Sigmoid colon (tissue), 6 donors: ENCODE measurements at regions not wholly inside any gene's neighbourhood (a gene's known extent, or its start where the extent isn't known, plus 50 kb on each side); places are given as distances from the start of the nearest gene placed in this dataset.

Source experiments
- DNase-seq: peaks from one replicate; pipeline ENCODE4 v3.0.0-alpha.2; 2019
- H3K27ac ChIP-seq, 4 donors: fragments of 200-600 bp; sonication (generic); one replicate each; pipeline ENCODE4 v1.5.1; 2016 to 2019; ENCODE audit warnings: mild to moderate bottlenecking in 1 of 4
- H3K27me3 ChIP-seq, 3 donors: fragments of 200-600 bp; sonication (generic); one replicate each; pipeline ENCODE4 v1.5.1; 2019; ENCODE audit warnings: mild to moderate bottlenecking in 1 of 3
- H3K36me3 ChIP-seq, 4 donors: fragments of 200-600 bp; sonication (generic); one replicate each; pipeline ENCODE4 v1.5.1; 2016 to 2019
- H3K4me1 ChIP-seq, 4 donors: fragments of 200-600 bp; sonication (generic); one replicate each; pipeline ENCODE4 v1.5.1; 2017 to 2019
- H3K4me3 ChIP-seq, 4 donors: fragments of 200-600 bp; sonication (generic); one replicate each; pipeline ENCODE4 v1.5.1; 2017 to 2019; ENCODE audit warnings: mild to moderate bottlenecking in 2 of 4, moderate library complexity in 1 of 4
- H3K9me3 ChIP-seq, 4 donors: fragments of 200-600 bp in 3 of 4; sonication (generic) in 3 of 4; one replicate each; pipeline versions ENCODE4 v1.5.1 to v1.6.1; 2013 to 2019
- EP300 ChIP-seq, 4 donors: sonication (generic); formaldehyde crosslinking; IDR thresholded peaks; one replicate each; pipeline ENCODE4 v1.6.1; 2017; ENCODE audit warnings: antibody characterized with exemption in 4 of 4
- POLR2A ChIP-seq, 2 donors: fragments of 450-650 bp; IDR thresholded peaks; one replicate each; pipeline ENCODE4 v1.6.1; 2016; ENCODE audit warnings: antibody characterized with exemption in 2 of 2, mild to moderate bottlenecking in 2 of 2, moderate library complexity in 2 of 2
- POLR2AphosphoS5 ChIP-seq, 4 donors: sonication (generic); formaldehyde crosslinking; IDR thresholded peaks; one replicate each; pipeline ENCODE4 v1.6.1; 2017; ENCODE audit warnings: antibody characterized with exemption in 4 of 4
- whole genome bisulfite sequencing, 2 donors: extraction: QIAGEN DNeasy Blood & Tissue Kit; methylation state at CpG; one replicate each; pipeline ENCODE4 v1.1.7; 2013; 5-methylcytosine and 5-hydroxymethylcytosine counted together
- intact Hi-C: fragments of 100-400 bp; cut with DNase I; formaldehyde crosslinking; loops from one replicate; pipeline ENCODE4 v1.15.1; 2023
- TF ChIP-seq, protein P1 (sequence below), 4 experiments: fragments of 450-650 bp in 3 of 4; fragments of 200-600 bp in 1 of 4; IDR thresholded peaks; one replicate each; pipeline ENCODE4 v1.5.1; 2016 to 2019; ENCODE audit warnings: antibody characterized with exemption in 4 of 4, mild to moderate bottlenecking in 3 of 4, moderate library complexity in 2 of 4
- donor health status: healthy with polysubstance abuse.
- donor health status: healthy.

DNA sequence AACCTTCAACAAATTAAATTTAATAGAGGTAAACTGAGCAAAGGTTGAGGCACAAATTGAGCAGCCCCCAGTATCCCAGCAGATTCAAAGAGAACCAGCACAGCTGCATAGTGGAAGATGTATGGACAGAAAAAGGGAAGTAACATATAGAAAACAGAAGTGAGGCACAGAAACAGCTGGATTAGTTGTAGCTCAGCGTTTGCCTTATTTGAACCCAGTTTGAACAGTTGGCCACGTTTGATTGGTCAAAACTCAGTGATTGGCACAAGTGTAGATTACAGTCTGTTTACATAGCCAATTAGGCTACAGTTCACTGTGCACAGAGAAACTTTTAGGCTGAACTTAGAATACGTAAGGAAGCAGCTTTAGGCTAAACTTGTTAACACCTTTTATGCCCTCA, 315.5 kb downstream of the RMST start:
- 52 to 75% methylated on average over 3 of the region's 3 CpGs for WGBS, 2 donors
- TF ChIP-seq POLR2A (IDR thresholded peaks at IDR 0.05) (no peak), POLR2AphosphoS5 (IDR thresholded peaks at IDR 0.05) (no peak), EP300 (IDR thresholded peaks at IDR 0.05) (no peak)
- TF ChIP-seq, protein P1, sequence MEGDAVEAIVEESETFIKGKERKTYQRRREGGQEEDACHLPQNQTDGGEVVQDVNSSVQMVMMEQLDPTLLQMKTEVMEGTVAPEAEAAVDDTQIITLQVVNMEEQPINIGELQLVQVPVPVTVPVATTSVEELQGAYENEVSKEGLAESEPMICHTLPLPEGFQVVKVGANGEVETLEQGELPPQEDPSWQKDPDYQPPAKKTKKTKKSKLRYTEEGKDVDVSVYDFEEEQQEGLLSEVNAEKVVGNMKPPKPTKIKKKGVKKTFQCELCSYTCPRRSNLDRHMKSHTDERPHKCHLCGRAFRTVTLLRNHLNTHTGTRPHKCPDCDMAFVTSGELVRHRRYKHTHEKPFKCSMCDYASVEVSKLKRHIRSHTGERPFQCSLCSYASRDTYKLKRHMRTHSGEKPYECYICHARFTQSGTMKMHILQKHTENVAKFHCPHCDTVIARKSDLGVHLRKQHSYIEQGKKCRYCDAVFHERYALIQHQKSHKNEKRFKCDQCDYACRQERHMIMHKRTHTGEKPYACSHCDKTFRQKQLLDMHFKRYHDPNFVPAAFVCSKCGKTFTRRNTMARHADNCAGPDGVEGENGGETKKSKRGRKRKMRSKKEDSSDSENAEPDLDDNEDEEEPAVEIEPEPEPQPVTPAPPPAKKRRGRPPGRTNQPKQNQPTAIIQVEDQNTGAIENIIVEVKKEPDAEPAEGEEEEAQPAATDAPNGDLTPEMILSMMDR (IDR thresholded peaks at IDR 0.05), result no peak
- no peaks in the 10 kb centered on the region for H3K4me1 ChIP-seq
- DNase-seq, result no peak
- H3K27me3 ChIP-seq, result no peaks in the 10 kb centered on the region
- no peaks in the 10 kb centered on the region for H3K36me3 ChIP-seq
- H3K27ac ChIP-seq, result no peak overlapping the region
- intact Hi-C loops, result no loop called here
- H3K9me3 ChIP-seq, result peaks cover 0 to 4% (median 0%) of the 10 kb centered on the region in 4 donors
- H3K4me3 ChIP-seq, result no peak overlapping the region

GRCh38 chr12:97781342-97781741, 318.7 kb downstream of the RMST start:
- H3K4me1 ChIP-seq, result no peaks in the 10 kb centered on the region
- WGBS, 2 donors, result 82 to 83% methylated on average over 5 of the region's 5 CpGs
- intact Hi-C loops, result no loop called here
- no peak overlapping the region for H3K4me3 ChIP-seq
- no peak for DNase-seq
- H3K27me3 ChIP-seq, result no peaks in the 10 kb centered on the region
- peaks cover 0 to 4% (median 0%) of the 10 kb centered on the region in 4 donors for H3K9me3 ChIP-seq
- no peaks in the 10 kb centered on the region for H3K36me3 ChIP-seq
- TF ChIP-seq, protein P1 (IDR thresholded peaks at IDR 0.05), result no peak
- TF ChIP-seq POLR2A (IDR thresholded peaks at IDR 0.05) (no peak), POLR2AphosphoS5 (IDR thresholded peaks at IDR 0.05) (no peak), EP300 (IDR thresholded peaks at IDR 0.05) (no peak)
- H3K27ac ChIP-seq, result no peak overlapping the region

DNA sequence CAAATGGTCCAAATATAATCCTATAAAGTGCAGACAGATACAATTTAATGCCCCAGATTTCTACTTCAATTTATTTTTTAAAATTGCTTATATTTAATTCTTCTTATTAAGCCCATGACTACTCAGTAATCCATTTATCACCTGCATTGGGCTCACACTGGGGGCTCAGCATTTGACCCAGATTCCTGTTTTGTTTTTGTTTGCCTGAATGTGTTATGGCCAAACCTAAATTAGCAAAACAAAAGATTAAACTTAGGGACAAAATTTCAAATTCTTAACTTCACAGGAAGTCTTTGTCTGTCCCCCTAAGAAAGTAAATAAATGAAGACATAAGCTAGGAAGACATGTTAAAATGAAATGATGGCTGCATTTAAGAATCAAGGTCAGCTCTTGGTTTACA, 322.3 kb downstream of the RMST start:
- no peaks in the 10 kb centered on the region for H3K36me3 ChIP-seq
- intact Hi-C loops, result no loop called here
- H3K4me3 ChIP-seq, result no peak overlapping the region
- no peak for TF ChIP-seq POLR2AphosphoS5 (IDR thresholded peaks at IDR 0.05)
- no peak for TF ChIP-seq EP300 (IDR thresholded peaks at IDR 0.05)
- no peak for TF ChIP-seq POLR2A (IDR thresholded peaks at IDR 0.05)
- TF ChIP-seq, protein P1 (IDR thresholded peaks at IDR 0.05), result no peak
- DNase-seq, result no peak
- H3K9me3 ChIP-seq, result no peaks in the 10 kb centered on the region
- H3K27me3 ChIP-seq, result no peaks in the 10 kb centered on the region
- H3K4me1 ChIP-seq, result no peaks in the 10 kb centered on the region
- H3K27ac ChIP-seq, result no peak overlapping the region

DNA sequence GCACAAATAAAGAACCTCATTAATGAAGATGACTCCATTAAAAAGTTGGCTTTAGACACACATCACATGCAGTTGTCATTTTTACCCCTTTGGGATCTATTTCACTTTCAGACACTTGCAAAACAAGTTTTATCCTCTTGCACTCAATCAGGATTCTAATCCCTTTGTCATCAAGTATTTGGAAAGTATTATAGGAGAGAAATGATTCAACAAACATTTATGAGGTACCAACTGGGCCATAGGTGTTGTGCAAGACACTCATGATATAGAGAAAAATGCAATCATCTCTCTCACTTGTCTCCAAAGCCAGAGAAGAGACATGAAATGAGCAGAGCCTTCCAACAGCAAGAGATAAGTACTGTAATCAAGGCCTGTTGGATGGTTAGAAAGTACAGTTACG, 327.7 kb downstream of the RMST start:
- Histone ChIP-seq H3K27ac (no peak overlapping the region), H3K36me3 (no peaks in the 10 kb centered on the region), H3K27me3 (no peaks in the 10 kb centered on the region), H3K9me3 (peaks cover 0 to 4% (median under 1%) of the 10 kb centered on the region in 4 donors), H3K4me3 (no peak overlapping the region), H3K4me1 (no peaks in the 10 kb centered on the region)
- no peak for DNase-seq
- 88 to 92% methylated on average over 1 of the region's 1 CpG for WGBS, 2 donors
- intact Hi-C loops, result no loop called here
- TF ChIP-seq, protein P1 (IDR thresholded peaks at IDR 0.05), result no peak
- no peak for TF ChIP-seq POLR2A (IDR thresholded peaks at IDR 0.05)
- TF ChIP-seq POLR2AphosphoS5 (IDR thresholded peaks at IDR 0.05), result no peak
- TF ChIP-seq EP300 (IDR thresholded peaks at IDR 0.05), result no peak

DNA sequence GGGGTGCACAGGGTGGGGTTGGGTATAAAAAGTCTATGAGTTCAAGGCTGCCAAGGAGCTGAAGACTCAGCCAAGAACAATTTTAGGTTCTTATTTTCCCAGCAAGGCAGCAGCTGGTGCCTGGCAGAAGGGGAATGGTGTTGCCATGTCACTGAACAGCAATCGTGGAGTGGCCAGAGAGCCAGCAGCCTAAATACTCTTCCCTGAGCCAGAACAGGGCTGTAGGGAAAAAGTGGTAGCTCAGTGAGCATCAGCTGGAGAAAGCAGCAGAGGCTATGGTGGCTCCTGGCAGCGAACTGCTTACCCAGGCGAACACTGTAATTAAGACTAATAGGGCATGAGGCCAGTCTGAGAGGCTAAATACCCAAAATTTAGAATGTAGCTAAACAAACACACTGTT, 334.9 kb downstream of the RMST start:
- intact Hi-C loops, result no loop called here
- Histone ChIP-seq H3K36me3 (no peaks in the 10 kb centered on the region), H3K4me1 (no peaks in the 10 kb centered on the region), H3K4me3 (no peak overlapping the region), H3K27ac (no peak overlapping the region), H3K9me3 (peaks cover 0 to 2% (median 0%) of the 10 kb centered on the region in 4 donors), H3K27me3 (no peaks in the 10 kb centered on the region)
- no peak for DNase-seq
- TF ChIP-seq, protein P1 (IDR thresholded peaks at IDR 0.05), result no peak
- no peak for TF ChIP-seq POLR2AphosphoS5 (IDR thresholded peaks at IDR 0.05)
- no peak for TF ChIP-seq POLR2A (IDR thresholded peaks at IDR 0.05)
- no peak for TF ChIP-seq EP300 (IDR thresholded peaks at IDR 0.05)
- 78 to 89% methylated on average over 3 of the region's 3 CpGs for WGBS, 2 donors
